Tibial artery (tissue), 4 donors: ENCODE measurements at regions not wholly inside any gene's neighbourhood (a gene's known extent, or its start where the extent isn't known, plus 50 kb on each side); places are given as distances from the start of the nearest gene placed in this dataset.

Experiments used
- DNase-seq, 2 donors: peaks; one replicate each; pipeline ENCODE4 v3.0.0-alpha.2; 2019
- H3K27ac ChIP-seq, 2 donors: fragments of 200-600 bp; sonication (generic) in 1 of 2; 1 replicate in 1 of 2; 2 replicates in 1 of 2; pipeline ENCODE4 v1.5.1; 2018 to 2019; ENCODE audit warnings: mild to moderate bottlenecking in 1 of 2
- H3K27me3 ChIP-seq, 2 donors: fragments of 200-600 bp; sonication (generic) in 1 of 2; one replicate each; pipeline versions ENCODE4 v1.5.1 to v1.6.0; 2016 to 2019
- H3K36me3 ChIP-seq, 3 donors: fragments of 200-600 bp; sonication (generic) in 2 of 3; one replicate each; pipeline ENCODE4 v1.5.1; 2016 to 2019; ENCODE audit warnings: mild to moderate bottlenecking in 2 of 3
- H3K4me1 ChIP-seq, 4 donors: fragments of 200-600 bp; sonication (generic) in 2 of 4; 1 replicate in 3 of 4; 2 replicates in 1 of 4; pipeline ENCODE4 v1.5.1; 2016 to 2019
- H3K4me3 ChIP-seq, 2 donors: fragments of 200-600 bp; sonication (generic) in 1 of 2; 1 replicate in 1 of 2; 2 replicates in 1 of 2; pipeline ENCODE4 v1.5.1; 2018 to 2019; ENCODE audit warnings: mild to moderate bottlenecking in 2 of 2
- H3K9me3 ChIP-seq, 3 donors: fragments of 200-600 bp; sonication (generic) in 1 of 3; one replicate each; pipeline ENCODE4 v1.5.1; 2016 to 2019
- intact Hi-C: fragments of 100-400 bp; cut with DNase I; formaldehyde crosslinking; loops from one replicate; pipeline ENCODE4 v1.15.0; 2023; ENCODE audit warnings: low total_unique reads
- TF ChIP-seq, protein P1 (sequence below), 2 experiments: fragments of 200-600 bp in 1 of 2; fragments of 450-650 bp in 1 of 2; IDR thresholded peaks; one replicate each; pipeline ENCODE4 v1.5.1; 2017 to 2019; ENCODE audit warnings: antibody characterized with exemption in 2 of 2, mild to moderate bottlenecking in 1 of 2, moderate library complexity in 1 of 2

DNA sequence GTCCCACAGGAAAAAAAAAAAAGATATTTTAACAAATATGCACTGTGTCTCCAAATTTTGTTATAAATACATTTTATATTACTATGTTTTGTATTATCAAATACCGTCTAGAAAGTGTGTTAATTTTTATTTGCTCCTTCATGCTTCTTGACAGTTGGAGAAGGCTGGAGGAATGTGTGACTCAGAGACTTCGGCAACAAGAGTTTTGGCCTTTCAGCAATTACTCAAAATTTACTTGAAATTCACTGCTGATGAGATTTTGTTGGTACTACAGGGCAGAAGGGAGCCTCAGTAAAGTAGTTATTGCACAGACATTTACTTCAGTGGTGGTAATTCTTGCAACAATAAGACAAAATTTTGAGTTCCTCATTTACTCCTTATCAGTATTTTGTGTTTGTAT, 2164.0 kb downstream of the PCDH7 start:
- intact Hi-C loops: no loop called here
- no peak overlapping the region for H3K27ac ChIP-seq
- no peak for DNase-seq
- H3K9me3 ChIP-seq: no peaks in the 10 kb centered on the region
- TF ChIP-seq, protein P1, sequence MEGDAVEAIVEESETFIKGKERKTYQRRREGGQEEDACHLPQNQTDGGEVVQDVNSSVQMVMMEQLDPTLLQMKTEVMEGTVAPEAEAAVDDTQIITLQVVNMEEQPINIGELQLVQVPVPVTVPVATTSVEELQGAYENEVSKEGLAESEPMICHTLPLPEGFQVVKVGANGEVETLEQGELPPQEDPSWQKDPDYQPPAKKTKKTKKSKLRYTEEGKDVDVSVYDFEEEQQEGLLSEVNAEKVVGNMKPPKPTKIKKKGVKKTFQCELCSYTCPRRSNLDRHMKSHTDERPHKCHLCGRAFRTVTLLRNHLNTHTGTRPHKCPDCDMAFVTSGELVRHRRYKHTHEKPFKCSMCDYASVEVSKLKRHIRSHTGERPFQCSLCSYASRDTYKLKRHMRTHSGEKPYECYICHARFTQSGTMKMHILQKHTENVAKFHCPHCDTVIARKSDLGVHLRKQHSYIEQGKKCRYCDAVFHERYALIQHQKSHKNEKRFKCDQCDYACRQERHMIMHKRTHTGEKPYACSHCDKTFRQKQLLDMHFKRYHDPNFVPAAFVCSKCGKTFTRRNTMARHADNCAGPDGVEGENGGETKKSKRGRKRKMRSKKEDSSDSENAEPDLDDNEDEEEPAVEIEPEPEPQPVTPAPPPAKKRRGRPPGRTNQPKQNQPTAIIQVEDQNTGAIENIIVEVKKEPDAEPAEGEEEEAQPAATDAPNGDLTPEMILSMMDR (IDR thresholded peaks at IDR 0.05): no peak
- H3K36me3 ChIP-seq: no peaks in the 10 kb centered on the region
- H3K4me1 ChIP-seq: no peaks in the 10 kb centered on the region
- no peak overlapping the region for H3K4me3 ChIP-seq
- no peaks in the 10 kb centered on the region for H3K27me3 ChIP-seq

- intact Hi-C loops: no loop called here
- no peak overlapping the region for H3K27ac ChIP-seq
- no peak overlapping the region for H3K4me3 ChIP-seq
- H3K36me3 ChIP-seq: no peaks in the 10 kb centered on the region
- H3K9me3 ChIP-seq: no peaks in the 10 kb centered on the region
- no peaks in the 10 kb centered on the region for H3K27me3 ChIP-seq
- DNase-seq: no peak
- TF ChIP-seq, protein P1 (IDR thresholded peaks at IDR 0.05): no peak
- H3K4me1 ChIP-seq: no peaks in the 10 kb centered on the region
Measured at GRCh38 chr4:32890398-32890797, 2170.2 kb downstream of the PCDH7 start.

DNA sequence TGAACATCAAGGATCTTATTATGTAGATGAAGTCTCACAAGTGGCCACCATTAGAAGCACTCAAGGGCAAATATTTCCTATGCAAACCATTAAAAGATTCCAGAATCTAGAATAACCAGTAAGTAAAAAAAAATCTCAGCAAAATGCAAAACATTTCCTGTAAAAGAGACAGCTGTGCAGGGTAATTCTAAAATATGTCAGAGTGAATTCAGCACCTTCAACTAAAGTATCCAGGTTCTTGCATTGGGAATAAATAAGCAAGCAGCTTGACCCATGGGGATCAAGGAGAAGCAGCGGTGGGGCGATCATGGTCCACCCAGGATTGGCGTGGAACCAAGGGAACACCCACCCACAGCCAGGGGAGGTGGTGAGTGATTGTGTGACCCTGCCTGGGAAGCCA, 2188.9 kb downstream of the PCDH7 start:
- H3K9me3 ChIP-seq: peaks cover 0 to 10% (median 0%) of the 10 kb centered on the region in 3 donors
- DNase-seq: no peak
- no peaks in the 10 kb centered on the region for H3K4me1 ChIP-seq
- no peaks in the 10 kb centered on the region for H3K36me3 ChIP-seq
- TF ChIP-seq, protein P1 (IDR thresholded peaks at IDR 0.05): no peak
- H3K4me3 ChIP-seq: no peak overlapping the region
- intact Hi-C loops: no loop called here
- no peak overlapping the region for H3K27ac ChIP-seq
- H3K27me3 ChIP-seq: no peaks in the 10 kb centered on the region

GRCh38 chr4:32909736-32910135, 2189.6 kb downstream of the PCDH7 start:
- TF ChIP-seq, protein P1 (IDR thresholded peaks at IDR 0.05): no peak
- DNase-seq: no peak
- intact Hi-C loops: no loop called here

DNA sequence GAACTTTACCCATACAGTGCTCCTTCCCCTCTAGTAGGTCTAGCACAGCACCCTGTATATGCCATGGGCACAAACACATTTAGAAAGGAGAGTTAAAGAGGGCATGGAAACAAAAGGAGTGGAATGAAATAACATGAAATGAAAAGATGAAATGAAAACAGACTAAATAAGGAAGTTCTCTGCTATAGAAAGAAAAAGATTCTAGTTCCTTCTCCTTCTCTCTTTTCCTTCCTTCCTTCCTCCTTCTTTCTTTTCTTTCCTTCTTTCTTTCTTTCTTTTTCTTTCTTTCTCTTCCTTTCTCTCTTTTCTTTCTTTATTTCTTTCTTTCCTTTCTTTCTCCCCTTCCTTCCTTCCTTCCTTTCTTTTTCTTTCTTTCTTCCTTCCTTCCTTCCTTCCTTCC, 2197.4 kb downstream of the PCDH7 start:
- TF ChIP-seq, protein P1 (IDR thresholded peaks at IDR 0.05): no peak
- H3K9me3 ChIP-seq: no peaks in the 10 kb centered on the region
- no peak overlapping the region for H3K4me3 ChIP-seq
- no peaks in the 10 kb centered on the region for H3K27me3 ChIP-seq
- no peaks in the 10 kb centered on the region for H3K36me3 ChIP-seq
- no peak overlapping the region for H3K27ac ChIP-seq
- H3K4me1 ChIP-seq: no peaks in the 10 kb centered on the region
- intact Hi-C loops: no loop called here
- no peak for DNase-seq

More at GRCh38 chr4:32909736-32910135, 2189.6 kb downstream of the PCDH7 start:
- H3K36me3 ChIP-seq: no peaks in the 10 kb centered on the region
- H3K27ac ChIP-seq: no peak overlapping the region
- H3K27me3 ChIP-seq: no peaks in the 10 kb centered on the region
- no peak overlapping the region for H3K4me3 ChIP-seq
- peaks cover 0 to 10% (median 0%) of the 10 kb centered on the region in 3 donors for H3K9me3 ChIP-seq
- no peaks in the 10 kb centered on the region for H3K4me1 ChIP-seq
